Right lobe of liver (tissue), 4 donors: ENCODE measurements at regions not wholly inside any gene's neighbourhood (a gene's known extent, or its start where the extent isn't known, plus 50 kb on each side); places are given as distances from the start of the nearest gene placed in this dataset.

Experiments
- POLR2A ChIP-seq: fragments of 450-650 bp; IDR thresholded peaks from one replicate; pipeline ENCODE4 v1.6.1; 2017; ENCODE audit warnings: antibody characterized with exemption, mild to moderate bottlenecking
- TF ChIP-seq, protein P1 (sequence below), 4 donors: fragments of 200-600 bp in 3 of 4; fragments of 450-650 bp in 1 of 4; IDR thresholded peaks; one replicate each; pipeline versions ENCODE4 v1.5.1 to v1.8.0; 2016 to 2022; ENCODE audit warnings: antibody characterized with exemption in 4 of 4, mild to moderate bottlenecking in 2 of 4
- donor health status: DM: no; HTN: no; CAD: no.
- donor health status: DM: no; HTN: no; CAD: no.
- donor health status: DM: no; HTN: yes; CAD: no.

DNA sequence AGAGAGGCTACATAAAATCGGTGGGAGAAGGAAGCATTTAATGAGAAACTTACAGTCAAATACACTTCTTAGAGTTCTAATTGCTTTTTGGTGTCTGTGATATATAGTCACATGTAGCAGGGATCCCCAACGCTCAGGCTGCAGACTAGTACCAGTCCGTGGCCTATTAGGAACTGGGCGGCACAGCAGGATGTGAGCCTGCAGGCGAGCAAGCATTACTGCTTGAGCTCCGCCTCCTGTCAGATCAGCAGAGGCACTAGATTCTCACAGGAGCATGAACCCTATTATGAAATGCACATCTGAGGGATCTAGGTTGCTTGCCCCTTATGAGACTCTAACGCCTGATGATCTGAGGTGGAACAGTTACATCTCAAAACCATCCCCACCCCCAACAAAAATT, 158.5 kb downstream of the TANC2 start:
- TF ChIP-seq, protein P1, sequence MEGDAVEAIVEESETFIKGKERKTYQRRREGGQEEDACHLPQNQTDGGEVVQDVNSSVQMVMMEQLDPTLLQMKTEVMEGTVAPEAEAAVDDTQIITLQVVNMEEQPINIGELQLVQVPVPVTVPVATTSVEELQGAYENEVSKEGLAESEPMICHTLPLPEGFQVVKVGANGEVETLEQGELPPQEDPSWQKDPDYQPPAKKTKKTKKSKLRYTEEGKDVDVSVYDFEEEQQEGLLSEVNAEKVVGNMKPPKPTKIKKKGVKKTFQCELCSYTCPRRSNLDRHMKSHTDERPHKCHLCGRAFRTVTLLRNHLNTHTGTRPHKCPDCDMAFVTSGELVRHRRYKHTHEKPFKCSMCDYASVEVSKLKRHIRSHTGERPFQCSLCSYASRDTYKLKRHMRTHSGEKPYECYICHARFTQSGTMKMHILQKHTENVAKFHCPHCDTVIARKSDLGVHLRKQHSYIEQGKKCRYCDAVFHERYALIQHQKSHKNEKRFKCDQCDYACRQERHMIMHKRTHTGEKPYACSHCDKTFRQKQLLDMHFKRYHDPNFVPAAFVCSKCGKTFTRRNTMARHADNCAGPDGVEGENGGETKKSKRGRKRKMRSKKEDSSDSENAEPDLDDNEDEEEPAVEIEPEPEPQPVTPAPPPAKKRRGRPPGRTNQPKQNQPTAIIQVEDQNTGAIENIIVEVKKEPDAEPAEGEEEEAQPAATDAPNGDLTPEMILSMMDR (IDR thresholded peaks at IDR 0.05): no peak
- TF ChIP-seq POLR2A: no peak
